ENCODE measurements at regions not wholly inside any gene's neighbourhood (a gene's known extent, or its start where the extent isn't known, plus 50 kb on each side); places are given as distances from the start of the nearest gene placed in this dataset.

DNA sequence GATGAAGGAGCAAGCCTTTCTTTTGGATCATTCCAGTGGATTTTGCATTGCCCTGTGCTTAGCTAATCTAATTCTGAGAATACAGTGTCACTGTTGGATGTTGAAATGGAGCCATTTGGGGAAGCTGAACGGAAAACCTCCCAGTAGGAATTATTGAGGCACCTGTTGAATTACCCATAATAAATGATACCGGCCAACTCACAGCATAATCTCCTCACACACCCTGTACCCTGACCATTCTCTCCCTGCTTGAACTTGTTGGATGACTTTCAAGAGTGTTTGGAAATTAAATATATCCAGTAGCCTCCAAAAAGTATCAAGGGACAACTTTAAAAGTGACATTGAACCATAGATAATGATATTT, 171.4 kb upstream of the HES1 start:
- no peak for TF ChIP-seq EP300 (IDR thresholded peaks at IDR 0.05)
- TF ChIP-seq POLR2A (IDR thresholded peaks at IDR 0.05), result no peak
- TF ChIP-seq CTCF (IDR thresholded peaks at IDR 0.05), result no peak
- no peak for TF ChIP-seq POLR2AphosphoS5 (IDR thresholded peaks at IDR 0.05)

Measured in suprapubic skin (tissue), 4 donors.